ENCODE measurements at regions not wholly inside any gene's neighbourhood (a gene's known extent, or its start where the extent isn't known, plus 50 kb on each side); places are given as distances from the start of the nearest gene placed in this dataset.

DNA sequence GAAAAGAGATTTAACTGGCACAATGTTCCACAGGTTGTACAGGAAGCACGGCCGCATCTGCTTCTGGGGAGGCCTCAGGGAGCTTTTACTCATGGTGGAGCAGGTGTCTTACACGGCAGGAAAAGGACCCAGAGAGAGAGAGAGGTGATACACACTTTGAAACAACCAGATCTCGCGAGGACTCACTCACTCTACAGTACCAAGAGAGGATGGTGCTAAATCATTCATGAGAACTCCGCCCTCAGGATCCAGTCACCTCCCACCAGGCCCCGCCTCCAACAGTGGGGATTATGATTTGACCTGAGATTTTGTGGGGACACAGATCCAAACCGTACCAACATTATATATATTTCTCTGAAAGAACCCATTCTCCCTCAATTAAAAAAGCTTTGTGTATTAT is 79.7 kb upstream of the DOCK10 start:
- Histone ChIP-seq H3K79me2 (ENCODE audit: insufficient read depth, low read length) (no peaks in the 10 kb centered on the region), H3K4me2 (ENCODE audit: low read depth, low read length) (no peak overlapping the region), H3K27ac (ENCODE audit: extremely low read length, insufficient read depth, low read length) (no peak overlapping the region), H3K27me3 (ENCODE audit: control insufficient read depth in 1 of 2, insufficient read depth in 2 of 2, low read length in 2 of 2) (no peaks in the 10 kb centered on the region; a peak in 1 of 5 replicates), H3K4me3 (replicated peaks in 1 of 3; ENCODE audit: insufficient read depth in 1 of 3, low read depth in 2 of 3, low read length in 3 of 3) (no peak overlapping the region), H3K9ac (ENCODE audit: insufficient read depth, low read depth, low read length) (no peak overlapping the region), H3K9me3 (ENCODE audit: low read length) (no peaks in the 10 kb centered on the region), H3K36me3 (replicated peaks in 1 of 2; ENCODE audit: control insufficient read depth in 1 of 2, insufficient read depth in 2 of 2, low read length in 2 of 2) (no peaks in the 10 kb centered on the region), H4K20me1 (ENCODE audit: insufficient read depth, low read length) (no peaks in the 10 kb centered on the region), H3K4me1 (ENCODE audit: insufficient read depth, low read length) (no peaks in the 10 kb centered on the region), H2AFZ (ENCODE audit: low read length) (no peak overlapping the region)
- CTCF ChIA-PET (ENCODE audit: low intra/inter-chr PET ratio, low total read pairs) = interaction anchor here (1.8 kb wide), 1 partner anchor 539 kb away, joined by 18 read pairs; no protein-coding TSS in a partner anchor
- WGBS (ENCODE audit: low lambda C conversion rate) = 11% methylated on average over 8 of the region's 8 CpGs
- intact Hi-C loops (cut with micrococcal nuclease; ENCODE audit: unreplicated experiment) (no loop called here), in situ Hi-C loops (cut with HindIII; ENCODE audit: extremely low pct_ligation_motif_present, low pct_unique_long_range_greater_than_20kb) (loop anchor here (5.0 kb wide), 1 partner anchor 540 kb away; no protein-coding TSS in a partner anchor)
- DNase-seq (ENCODE audit: low spot score) (no peak), ATAC-seq (peak; percentile 53; the same call in 2 of the 3 replicates), FAIRE-seq (no peak)
- BruUV-seq (replicated peaks) = no TSS peak
- TF ChIP-seq CHD2 (IDR thresholded peaks at IDR 0.05; ENCODE audit: low read depth, low read length) = peak; percentile 55
- TF ChIP-seq ZNF101 (CRISPR knock-in tag; IDR thresholded peaks at IDR 0.05; ENCODE audit: borderline replicate concordance, low read depth) = no peak
- TF ChIP-seq BCL3 (CRISPR knock-in tag; IDR thresholded peaks at IDR 0.05) = no peak
- POLR2A ChIA-PET = no interaction called here

DNA sequence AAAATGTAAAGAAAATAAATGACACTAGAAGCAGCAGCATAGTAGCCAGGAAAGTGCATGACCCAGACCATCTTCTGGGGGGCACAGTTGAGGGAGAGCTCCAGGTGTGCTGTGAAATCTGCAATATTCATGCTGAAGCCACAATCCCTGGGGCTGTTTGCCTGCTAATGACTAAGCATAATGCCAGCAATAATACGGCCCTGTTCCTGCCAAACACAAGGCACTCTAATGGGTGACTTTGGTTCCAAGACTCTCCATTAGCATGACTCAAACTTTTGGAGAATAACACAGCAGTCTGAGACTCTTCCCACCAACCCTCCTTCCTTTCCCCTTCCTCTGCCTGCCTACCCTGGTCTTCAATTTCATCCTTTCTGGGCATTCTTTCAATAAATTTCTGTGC is 77.9 kb upstream of the DOCK10 start:
- no peaks in the 10 kb centered on the region for H3K27me3 ChIP-seq (ENCODE audit: control insufficient read depth in 1 of 2, insufficient read depth in 2 of 2, low read length in 2 of 2)
- no peak overlapping the region for H3K4me3 ChIP-seq (replicated peaks in 1 of 3; ENCODE audit: insufficient read depth in 1 of 3, low read depth in 2 of 3, low read length in 3 of 3)
- ChIA-PET CTCF (ENCODE audit: low intra/inter-chr PET ratio, low total read pairs) (no interaction called here), POLR2A (no interaction called here)
- H3K9ac ChIP-seq (ENCODE audit: insufficient read depth, low read depth, low read length) = no peak overlapping the region
- no peak overlapping the region for H2AFZ ChIP-seq (ENCODE audit: low read length)
- H3K36me3 ChIP-seq (replicated peaks in 1 of 2; ENCODE audit: control insufficient read depth in 1 of 2, insufficient read depth in 2 of 2, low read length in 2 of 2) = no peaks in the 10 kb centered on the region
- no peak overlapping the region for H3K27ac ChIP-seq (ENCODE audit: extremely low read length, insufficient read depth, low read length)
- no TSS peak for BruUV-seq (replicated peaks)
- DNase-seq (ENCODE audit: low spot score) (no peak), ATAC-seq (no peak), FAIRE-seq (no peak)
- no peaks in the 10 kb centered on the region for H3K9me3 ChIP-seq (ENCODE audit: low read length)
- in situ Hi-C loops (cut with HindIII; ENCODE audit: extremely low pct_ligation_motif_present, low pct_unique_long_range_greater_than_20kb) = loop anchor here (5.0 kb wide), 1 partner anchor 542 kb away; no protein-coding TSS in a partner anchor
- WGBS (ENCODE audit: low lambda C conversion rate) = 17% methylated on average over 1 of the region's 1 CpG
- intact Hi-C loops (cut with micrococcal nuclease; ENCODE audit: unreplicated experiment) = no loop called here
- no peaks in the 10 kb centered on the region for H3K79me2 ChIP-seq (ENCODE audit: insufficient read depth, low read length)
- H3K4me1 ChIP-seq (ENCODE audit: insufficient read depth, low read length) = no peaks in the 10 kb centered on the region
- H3K4me2 ChIP-seq (ENCODE audit: low read depth, low read length) = no peak overlapping the region
- no peaks in the 10 kb centered on the region for H4K20me1 ChIP-seq (ENCODE audit: insufficient read depth, low read length)
- TF ChIP-seq ZFX (CRISPR knock-in tag; IDR thresholded peaks at IDR 0.05; ENCODE audit: low read depth) (no peak), RORA (CRISPR knock-in tag; IDR thresholded peaks at IDR 0.05) (no peak), HNRNPL (IDR thresholded peaks at IDR 0.05; ENCODE audit: low read depth, low read length) (no peak), SMARCE1 (IDR thresholded peaks at IDR 0.05; ENCODE audit: borderline replicate concordance) (no peak), GABPB1 (CRISPR knock-in tag; IDR thresholded peaks at IDR 0.05) (no peak), ZKSCAN5 (CRISPR knock-in tag; IDR thresholded peaks at IDR 0.05) (no peak), RBM22 (optimal IDR thresholded peaks at IDR 0.05; ENCODE audit: low read length) (no peak), BCL3 (CRISPR knock-in tag; IDR thresholded peaks at IDR 0.05) (no peak), RXRB (CRISPR knock-in tag; IDR thresholded peaks at IDR 0.05; ENCODE audit: borderline replicate concordance) (no peak), ZNF18 (CRISPR knock-in tag; IDR thresholded peaks at IDR 0.05; ENCODE audit: insufficient replicate concordance) (no peak)
- TF ChIP-seq, protein P1, sequence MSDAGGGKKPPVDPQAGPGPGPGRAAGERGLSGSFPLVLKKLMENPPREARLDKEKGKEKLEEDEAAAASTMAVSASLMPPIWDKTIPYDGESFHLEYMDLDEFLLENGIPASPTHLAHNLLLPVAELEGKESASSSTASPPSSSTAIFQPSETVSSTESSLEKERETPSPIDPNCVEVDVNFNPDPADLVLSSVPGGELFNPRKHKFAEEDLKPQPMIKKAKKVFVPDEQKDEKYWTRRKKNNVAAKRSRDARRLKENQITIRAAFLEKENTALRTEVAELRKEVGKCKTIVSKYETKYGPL (CRISPR knock-in tag; IDR thresholded peaks at IDR 0.05) = no peak
